GM21367 (cell line): ENCODE measurements at regions not wholly inside any gene's neighbourhood (a gene's known extent, or its start where the extent isn't known, plus 50 kb on each side); places are given as distances from the start of the nearest gene placed in this dataset.

Experiments used
- ATAC-seq: cut with Tn5 transposase; IDR thresholded peaks from one replicate; pipeline ENCODE4 v1.9.1; 2021; ENCODE audit not compliant: unreplicated experiment

GRCh38 chr1:87268111-87268510 lies 60.6 kb upstream of the LMO4 start:
- no peak for ATAC-seq

GRCh38 chr1:87269921-87270320 lies 58.8 kb upstream of the LMO4 start:
- no peak for ATAC-seq

DNA sequence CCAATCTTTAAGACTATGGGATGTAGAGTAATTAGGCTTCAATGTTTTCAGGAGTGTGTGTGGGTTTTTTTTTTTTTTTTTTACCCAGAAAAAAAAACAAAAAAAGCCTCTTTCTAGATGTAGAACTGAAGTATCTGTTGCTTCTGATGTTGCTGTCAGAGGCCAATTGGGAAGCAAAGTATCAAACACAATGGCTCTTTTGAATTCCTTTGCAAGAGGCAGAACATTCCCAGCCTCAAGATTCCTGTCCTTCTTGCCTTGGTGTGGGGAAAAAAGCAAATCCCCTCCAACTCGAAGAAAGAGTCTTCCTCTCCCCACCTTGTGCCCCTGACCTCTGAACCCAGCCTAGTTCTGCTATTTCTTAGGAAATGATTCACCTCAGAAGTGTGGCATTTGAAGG lies 55.4 kb upstream of the LMO4 start:
- ATAC-seq = no peak

GRCh38 chr1:87274851-87275250 lies 53.8 kb upstream of the LMO4 start:
- no peak for ATAC-seq

DNA sequence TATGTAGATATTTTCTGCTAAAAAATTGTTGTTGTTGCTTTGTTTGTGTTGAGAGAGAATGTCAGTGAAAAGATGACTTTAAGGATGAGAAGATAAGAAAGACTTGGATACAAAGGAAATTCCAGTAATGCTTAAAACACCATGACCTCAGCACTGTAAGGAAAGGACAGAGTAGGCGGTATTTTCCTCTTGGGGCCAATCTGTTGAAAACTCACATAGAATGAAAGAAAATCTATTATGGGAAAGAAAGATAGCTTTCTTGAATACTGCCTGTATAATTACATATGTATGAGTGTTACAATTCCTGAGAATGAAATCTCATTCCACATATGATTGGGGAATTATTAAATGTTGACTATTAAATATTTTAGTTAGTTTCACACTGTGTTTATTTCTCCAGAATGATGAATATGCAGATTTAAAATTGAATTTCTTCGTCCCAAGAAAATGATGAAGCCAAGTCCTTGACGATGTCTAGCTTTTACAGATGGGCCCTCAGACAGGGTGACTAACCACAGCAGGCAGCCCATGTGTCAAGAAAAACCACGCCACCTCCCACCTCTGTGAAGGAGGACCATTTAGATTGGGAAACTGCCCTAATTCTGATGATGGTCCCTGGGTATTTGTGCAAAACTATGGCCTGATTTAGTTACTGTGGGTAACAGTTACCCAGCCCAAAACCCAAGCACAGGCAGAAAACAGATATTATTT lies 49.7 kb upstream of the LMO4 start:
- ATAC-seq = no peak
